Chondrocyte (in vitro differentiated cells): ENCODE measurements at regions not wholly inside any gene's neighbourhood (a gene's known extent, or its start where the extent isn't known, plus 50 kb on each side); places are given as distances from the start of the nearest gene placed in this dataset.

Experiments used
- DNase-seq: peaks from one replicate; pipeline ENCODE4 v3.0.0; 2021; ENCODE audit warnings: mixed read lengths, low spot score
- H3K27ac Mint-ChIP-seq: one replicate; pipeline ENCODE4 v1.8.0; 2021; ENCODE audit warnings: mild to moderate bottlenecking, moderate library complexity, mixed read lengths; ENCODE audit not compliant: unreplicated experiment
- H3K27me3 Mint-ChIP-seq: 2 replicates; pipeline ENCODE4 v1.8.0; 2021; ENCODE audit warnings: low read depth, mixed read lengths
- H3K36me3 Mint-ChIP-seq: 2 replicates; pipeline ENCODE4 v1.8.0; 2021; ENCODE audit warnings: low read depth, mixed read lengths
- H3K4me1 Mint-ChIP-seq: 2 replicates; pipeline ENCODE4 v1.8.0; 2021; ENCODE audit warnings: low read depth, mild to moderate bottlenecking, mixed read lengths
- H3K4me3 Mint-ChIP-seq: one replicate; pipeline ENCODE4 v1.8.0; 2021; ENCODE audit warnings: mild to moderate bottlenecking, moderate library complexity, mixed read lengths; ENCODE audit not compliant: unreplicated experiment
- H3K9me3 Mint-ChIP-seq: 2 replicates; pipeline ENCODE4 v1.8.0; 2021; ENCODE audit warnings: low read depth, mixed read lengths
- TF ChIP-seq, protein P1 (sequence below): fragments of 200-600 bp; sonication (generic); IDR thresholded peaks from 2 replicates; pipeline ENCODE4 v1.5.0; 2021; ENCODE audit warnings: antibody characterized with exemption, mild to moderate bottlenecking, moderate library complexity

DNA sequence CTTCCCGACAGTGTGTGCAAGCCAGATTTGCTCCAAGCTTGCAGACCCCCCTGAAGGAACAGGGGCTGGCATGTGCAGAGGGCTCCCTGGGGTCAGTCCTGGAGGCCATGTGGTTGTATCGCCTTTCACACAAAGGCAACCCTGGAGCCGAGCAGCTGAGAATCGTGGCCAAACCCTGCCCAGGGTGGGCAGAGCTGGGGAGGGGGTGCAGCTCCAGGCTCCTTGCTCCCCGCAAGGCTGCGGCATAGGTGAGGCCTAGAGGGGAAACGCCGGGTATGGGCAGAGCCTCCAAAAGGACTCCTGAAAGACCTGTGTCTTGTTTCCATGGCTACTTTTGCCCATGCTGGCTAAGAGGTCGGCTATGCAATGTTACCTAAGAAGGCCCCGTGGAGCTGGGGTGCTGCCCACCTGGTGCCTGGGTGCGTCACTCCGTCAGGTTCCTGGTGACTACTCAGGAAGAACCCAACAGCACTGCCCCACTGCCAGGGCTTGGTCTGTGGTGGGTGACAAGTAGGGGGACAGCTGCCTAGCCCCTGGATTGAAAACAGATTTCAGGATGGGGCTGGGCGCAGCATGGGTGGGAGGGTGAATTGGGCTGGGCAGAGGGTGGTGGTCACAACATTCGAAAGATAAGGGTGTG is 171.0 kb upstream of the SHH start:
- no peaks in the 10 kb centered on the region for H3K4me1 Mint-ChIP-seq
- H3K4me3 Mint-ChIP-seq, result no peak overlapping the region
- peak; percentile 75 for DNase-seq
- no peaks in the 10 kb centered on the region for H3K9me3 Mint-ChIP-seq
- TF ChIP-seq, protein P1, sequence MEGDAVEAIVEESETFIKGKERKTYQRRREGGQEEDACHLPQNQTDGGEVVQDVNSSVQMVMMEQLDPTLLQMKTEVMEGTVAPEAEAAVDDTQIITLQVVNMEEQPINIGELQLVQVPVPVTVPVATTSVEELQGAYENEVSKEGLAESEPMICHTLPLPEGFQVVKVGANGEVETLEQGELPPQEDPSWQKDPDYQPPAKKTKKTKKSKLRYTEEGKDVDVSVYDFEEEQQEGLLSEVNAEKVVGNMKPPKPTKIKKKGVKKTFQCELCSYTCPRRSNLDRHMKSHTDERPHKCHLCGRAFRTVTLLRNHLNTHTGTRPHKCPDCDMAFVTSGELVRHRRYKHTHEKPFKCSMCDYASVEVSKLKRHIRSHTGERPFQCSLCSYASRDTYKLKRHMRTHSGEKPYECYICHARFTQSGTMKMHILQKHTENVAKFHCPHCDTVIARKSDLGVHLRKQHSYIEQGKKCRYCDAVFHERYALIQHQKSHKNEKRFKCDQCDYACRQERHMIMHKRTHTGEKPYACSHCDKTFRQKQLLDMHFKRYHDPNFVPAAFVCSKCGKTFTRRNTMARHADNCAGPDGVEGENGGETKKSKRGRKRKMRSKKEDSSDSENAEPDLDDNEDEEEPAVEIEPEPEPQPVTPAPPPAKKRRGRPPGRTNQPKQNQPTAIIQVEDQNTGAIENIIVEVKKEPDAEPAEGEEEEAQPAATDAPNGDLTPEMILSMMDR, result no peak
- peaks cover 2% of the 10 kb centered on the region for H3K36me3 Mint-ChIP-seq
- H3K27me3 Mint-ChIP-seq, result peaks cover 38% of the 10 kb centered on the region
- no peak overlapping the region for H3K27ac Mint-ChIP-seq

- H3K4me1 Mint-ChIP-seq, result no peaks in the 10 kb centered on the region
- no peak overlapping the region for H3K27ac Mint-ChIP-seq
- no peak for DNase-seq
- no peaks in the 10 kb centered on the region for H3K36me3 Mint-ChIP-seq
- TF ChIP-seq, protein P1, result no peak
- peaks cover 31% of the 10 kb centered on the region for H3K27me3 Mint-ChIP-seq
- no peak overlapping the region for H3K4me3 Mint-ChIP-seq
- no peaks in the 10 kb centered on the region for H3K9me3 Mint-ChIP-seq
These were observed 169.4 kb upstream of the SHH start for GRCh38 chr7:155981703-155982102.

DNA sequence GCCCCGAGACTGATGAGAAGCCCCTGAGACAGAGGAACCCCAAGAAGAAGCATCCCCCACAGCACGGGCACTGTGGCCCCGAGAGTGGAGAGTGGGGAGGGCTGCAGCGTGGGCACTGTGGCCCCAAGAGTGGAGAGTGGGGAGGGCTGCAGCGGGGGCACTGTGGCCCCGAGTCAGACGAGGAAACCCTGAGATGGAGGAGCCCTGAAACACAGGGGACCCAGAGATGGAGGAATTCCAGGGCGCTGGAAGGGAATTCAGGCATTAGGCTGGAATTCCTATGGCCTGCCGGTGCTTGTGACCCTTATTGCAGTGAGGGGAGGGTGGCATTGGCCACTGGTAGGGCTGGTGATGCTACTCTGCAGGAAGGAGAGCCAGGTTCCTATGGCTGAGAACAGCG is 168.6 kb upstream of the SHH start:
- Mint-ChIP-seq H3K27me3 (peaks cover 31% of the 10 kb centered on the region), H3K4me1 (no peaks in the 10 kb centered on the region), H3K27ac (no peak overlapping the region), H3K4me3 (no peak overlapping the region), H3K9me3 (no peaks in the 10 kb centered on the region), H3K36me3 (no peaks in the 10 kb centered on the region)
- peak; percentile 55 for DNase-seq
- TF ChIP-seq, protein P1, result no peak

GRCh38 chr7:155979994-155980393 is 167.7 kb upstream of the SHH start:
- no peaks in the 10 kb centered on the region for H3K9me3 Mint-ChIP-seq
- H3K4me3 Mint-ChIP-seq, result no peak overlapping the region
- no peaks in the 10 kb centered on the region for H3K36me3 Mint-ChIP-seq
- H3K4me1 Mint-ChIP-seq, result no peaks in the 10 kb centered on the region
- peak; percentile 49 for DNase-seq
- TF ChIP-seq, protein P1, result no peak
- no peak overlapping the region for H3K27ac Mint-ChIP-seq
- H3K27me3 Mint-ChIP-seq, result peaks cover 36% of the 10 kb centered on the region

DNA sequence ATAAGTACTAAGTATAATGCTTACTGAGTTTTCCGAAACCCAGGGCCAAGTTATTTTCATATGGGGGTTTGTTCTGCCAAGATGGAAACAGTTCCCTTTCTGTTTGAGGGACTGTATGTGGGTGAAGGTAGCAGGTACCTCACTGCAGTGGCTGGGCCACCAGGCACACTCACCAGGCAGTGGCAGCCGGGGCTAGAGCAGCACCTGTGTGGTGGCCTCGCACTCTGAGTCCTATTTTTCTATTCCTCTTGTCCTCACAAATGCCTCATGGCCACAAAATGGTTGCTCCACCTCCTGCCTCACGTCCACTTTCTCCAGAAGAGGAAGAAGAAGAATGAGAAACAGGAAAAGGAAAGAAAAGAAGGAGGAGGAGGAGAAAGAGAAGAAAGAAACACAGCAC is 167.3 kb upstream of the SHH start:
- H3K4me3 Mint-ChIP-seq, result no peak overlapping the region
- TF ChIP-seq, protein P1, result no peak
- H3K4me1 Mint-ChIP-seq, result no peaks in the 10 kb centered on the region
- H3K9me3 Mint-ChIP-seq, result no peaks in the 10 kb centered on the region
- H3K27me3 Mint-ChIP-seq, result peaks cover 37% of the 10 kb centered on the region
- no peak for DNase-seq
- H3K27ac Mint-ChIP-seq, result no peak overlapping the region
- H3K36me3 Mint-ChIP-seq, result no peaks in the 10 kb centered on the region
